ENCODE measurements at regions not wholly inside any gene's neighbourhood (a gene's known extent, or its start where the extent isn't known, plus 50 kb on each side); places are given as distances from the start of the nearest gene placed in this dataset.
A peak's percentile ranks its signal among the peaks of the same experiment; 100 is the strongest.

- no peaks in the 10 kb centered on the region for H3K4me1 ChIP-seq
- in situ Hi-C loops (cut with MboI; ENCODE audit: low sequenced_read_pairs in 4 of 4) (no loop called here), intact Hi-C loops (cut with DNase I; ENCODE audit: low total_unique reads) (loop anchor here (5.0 kb wide), 1 partner anchor 858 kb away; no protein-coding TSS in a partner anchor)
- H3K4me3 ChIP-seq: no peak overlapping the region
- H3K36me3 ChIP-seq: no peaks in the 10 kb centered on the region
- H3K27me3 ChIP-seq: no peaks in the 10 kb centered on the region
- no peak for DNase-seq
- H3K27ac ChIP-seq: no peak overlapping the region
- ATAC-seq: no peak
- no peak for TF ChIP-seq POLR2A (IDR thresholded peaks at IDR 0.05)
- TF ChIP-seq CTCF (IDR thresholded peaks at IDR 0.05 in 4 of 5, conservative IDR thresholded peaks at IDR 0.05 in 1 of 5): peak in 2 of 5 experiments; percentile 13 to 25
- no peaks in the 10 kb centered on the region for H3K9me3 ChIP-seq
Observed at GRCh38 chr2:22904126-22904684, 480.8 kb upstream of the KLHL29 start.

- H3K27me3 ChIP-seq: no peaks in the 10 kb centered on the region
- H3K36me3 ChIP-seq: no peaks in the 10 kb centered on the region
- H3K27ac ChIP-seq: no peak overlapping the region
- H3K4me1 ChIP-seq: no peaks in the 10 kb centered on the region
- DNase-seq (no peak), ATAC-seq (no peak)
- intact Hi-C loops (cut with DNase I; ENCODE audit: low total_unique reads): no loop called here
- no peak for TF ChIP-seq POLR2A (IDR thresholded peaks at IDR 0.05)
- no peak for TF ChIP-seq CTCF (IDR thresholded peaks at IDR 0.05 in 4 of 5, conservative IDR thresholded peaks at IDR 0.05 in 1 of 5)
- no peaks in the 10 kb centered on the region for H3K9me3 ChIP-seq
- in situ Hi-C loops (cut with MboI; ENCODE audit: low sequenced_read_pairs in 4 of 4): no loop called here
- no peak overlapping the region for H3K4me3 ChIP-seq
Observed at GRCh38 chr2:22907330-22907729, 477.6 kb upstream of the KLHL29 start.

- in situ Hi-C loops (cut with MboI; ENCODE audit: low sequenced_read_pairs in 4 of 4): no loop called here
- TF ChIP-seq POLR2A (IDR thresholded peaks at IDR 0.05) (no peak), CTCF (IDR thresholded peaks at IDR 0.05 in 4 of 5, conservative IDR thresholded peaks at IDR 0.05 in 1 of 5) (no peak)
Observed at GRCh38 chr2:22912398-22912797, 472.6 kb upstream of the KLHL29 start.

GRCh38 chr2:22929998-22930397, 455.0 kb upstream of the KLHL29 start:
- no peaks in the 10 kb centered on the region for H3K36me3 ChIP-seq
- intact Hi-C loops (cut with DNase I; ENCODE audit: low total_unique reads): no loop called here
- H3K27me3 ChIP-seq: no peaks in the 10 kb centered on the region
- in situ Hi-C loops (cut with MboI; ENCODE audit: low sequenced_read_pairs in 4 of 4): no loop called here
- no peak overlapping the region for H3K27ac ChIP-seq
- DNase-seq: no peak
- H3K4me3 ChIP-seq: no peak overlapping the region
- no peak for TF ChIP-seq POLR2A (IDR thresholded peaks at IDR 0.05)
- no peak for TF ChIP-seq CTCF (IDR thresholded peaks at IDR 0.05 in 4 of 5, conservative IDR thresholded peaks at IDR 0.05 in 1 of 5)
- no peaks in the 10 kb centered on the region for H3K4me1 ChIP-seq
- no peak for ATAC-seq
- no peaks in the 10 kb centered on the region for H3K9me3 ChIP-seq

More at GRCh38 chr2:22912398-22912797, 472.6 kb upstream of the KLHL29 start:
- Histone ChIP-seq H3K27me3 (no peaks in the 10 kb centered on the region), H3K36me3 (no peaks in the 10 kb centered on the region), H3K4me3 (no peak overlapping the region), H3K4me1 (no peaks in the 10 kb centered on the region), H3K9me3 (no peaks in the 10 kb centered on the region), H3K27ac (no peak overlapping the region)
- DNase-seq: no peak
- intact Hi-C loops (cut with DNase I; ENCODE audit: low total_unique reads): no loop called here
- ATAC-seq: no peak

- TF ChIP-seq CTCF (IDR thresholded peaks at IDR 0.05 in 4 of 5, conservative IDR thresholded peaks at IDR 0.05 in 1 of 5) (no peak), POLR2A (IDR thresholded peaks at IDR 0.05) (no peak)
- intact Hi-C loops (cut with DNase I; ENCODE audit: low total_unique reads): no loop called here
- DNase-seq: no peak
Observed at GRCh38 chr2:22930781-22931180, 454.2 kb upstream of the KLHL29 start.

More at GRCh38 chr2:22930781-22931180, 454.2 kb upstream of the KLHL29 start:
- Histone ChIP-seq H3K4me3 (no peak overlapping the region), H3K27me3 (no peaks in the 10 kb centered on the region), H3K36me3 (no peaks in the 10 kb centered on the region), H3K27ac (no peak overlapping the region), H3K4me1 (no peaks in the 10 kb centered on the region), H3K9me3 (no peaks in the 10 kb centered on the region)
- no peak for ATAC-seq
- in situ Hi-C loops (cut with MboI; ENCODE audit: low sequenced_read_pairs in 4 of 4): no loop called here

Measured in gastrocnemius medialis (tissue), 4 donors.